Thyroid gland (tissue), 4 donors: ENCODE measurements at regions not wholly inside any gene's neighbourhood (a gene's known extent, or its start where the extent isn't known, plus 50 kb on each side); places are given as distances from the start of the nearest gene placed in this dataset.

ENCODE experiments used
- CTCF ChIP-seq, 6 experiments: fragments of 200-600 bp in 3 of 6; fragments of 450-650 bp in 3 of 6; sonication (generic) in 3 of 6; IDR thresholded peaks; one replicate each; pipeline ENCODE4 v1.5.1; 2016 to 2019; ENCODE audit warnings: antibody characterized with exemption in 6 of 6, mild to moderate bottlenecking in 2 of 6, inconsistent platforms in 1 of 6, moderate library complexity in 1 of 6
- POLR2A ChIP-seq, 2 donors: fragments of 450-650 bp; IDR thresholded peaks; one replicate each; pipeline ENCODE4 v1.6.1; 2017; ENCODE audit warnings: antibody characterized with exemption in 2 of 2, mild to moderate bottlenecking in 2 of 2, moderate library complexity in 1 of 2

GRCh38 chr12:83843541-83843940 lies 1069.1 kb downstream of the SLC6A15 start:
- TF ChIP-seq CTCF (IDR thresholded peaks at IDR 0.05) (no peak), POLR2A (IDR thresholded peaks at IDR 0.05) (no peak)
